DMS114 treated with DMSO at 0.1 percent for 48 hours (cell line): ENCODE measurements at regions not wholly inside any gene's neighbourhood (a gene's known extent, or its start where the extent isn't known, plus 50 kb on each side); places are given as distances from the start of the nearest gene placed in this dataset.
"Not testable (repeated sequence)": the region's sequence is repeated elsewhere in the genome, so short reads cannot be mapped to it uniquely, and the experiment has no call there.

Experiments used
- DNase-seq: peaks from one replicate; lab custom pipeline; 2025; ENCODE audit not compliant: unreplicated experiment; lab: John Stamatoyannopoulos, UW

- DNase-seq: no peak
Observed at GRCh38 chr2:35463805-35464596, 891.6 kb upstream of the CRIM1 start.

- DNase-seq: no peak
Observed at GRCh38 chr2:35462226-35462998, 893.2 kb upstream of the CRIM1 start.

- DNase-seq: no peak
Observed at GRCh38 chr2:35461406-35461805, 894.2 kb upstream of the CRIM1 start.

GRCh38 chr2:35454966-35455638 lies 900.5 kb upstream of the CRIM1 start:
- DNase-seq: no peak

GRCh38 chr2:35447821-35448220 lies 907.8 kb upstream of the CRIM1 start:
- no peak for DNase-seq

- no peak for DNase-seq
Observed at GRCh38 chr2:35447215-35447614, 908.4 kb upstream of the CRIM1 start.

GRCh38 chr2:35443087-35443486 lies 912.5 kb upstream of the CRIM1 start:
- DNase-seq: no peak

GRCh38 chr2:35441575-35441974 lies 914.0 kb upstream of the CRIM1 start:
- not testable (repeated sequence) for DNase-seq

- not testable (repeated sequence) for DNase-seq
Observed at GRCh38 chr2:35440308-35440707, 915.3 kb upstream of the CRIM1 start.

GRCh38 chr2:35436893-35437292 lies 918.7 kb upstream of the CRIM1 start:
- DNase-seq: not testable (repeated sequence)

GRCh38 chr2:35428548-35428947 lies 927.0 kb upstream of the CRIM1 start:
- DNase-seq: no peak

- no peak for DNase-seq
Observed at GRCh38 chr2:35421485-35421884, 934.1 kb upstream of the CRIM1 start.

- no peak for DNase-seq
Observed at GRCh38 chr2:35417293-35417692, 938.3 kb upstream of the CRIM1 start.

- no peak for DNase-seq
Observed at GRCh38 chr2:35416391-35417140, 939.0 kb upstream of the CRIM1 start.

- DNase-seq: no peak
Observed at GRCh38 chr2:35415942-35416341, 939.6 kb upstream of the CRIM1 start.

- DNase-seq: no peak
Observed at GRCh38 chr2:35415282-35415681, 940.3 kb upstream of the CRIM1 start.

GRCh38 chr2:35410431-35411061 lies 945.0 kb upstream of the CRIM1 start:
- peak; percentile 4 for DNase-seq

GRCh38 chr2:35409762-35410161 lies 945.8 kb upstream of the CRIM1 start:
- DNase-seq: no peak

GRCh38 chr2:35408320-35408719 lies 947.3 kb upstream of the CRIM1 start:
- DNase-seq: no peak

GRCh38 chr2:35391736-35392442 lies 963.7 kb upstream of the CRIM1 start:
- no peak for DNase-seq
